ENCODE measurements at regions not wholly inside any gene's neighbourhood (a gene's known extent, or its start where the extent isn't known, plus 50 kb on each side); places are given as distances from the start of the nearest gene placed in this dataset.
"Not testable (repeated sequence)": the region's sequence is repeated elsewhere in the genome, so short reads cannot be mapped to it uniquely, and the experiment has no call there.

DNA sequence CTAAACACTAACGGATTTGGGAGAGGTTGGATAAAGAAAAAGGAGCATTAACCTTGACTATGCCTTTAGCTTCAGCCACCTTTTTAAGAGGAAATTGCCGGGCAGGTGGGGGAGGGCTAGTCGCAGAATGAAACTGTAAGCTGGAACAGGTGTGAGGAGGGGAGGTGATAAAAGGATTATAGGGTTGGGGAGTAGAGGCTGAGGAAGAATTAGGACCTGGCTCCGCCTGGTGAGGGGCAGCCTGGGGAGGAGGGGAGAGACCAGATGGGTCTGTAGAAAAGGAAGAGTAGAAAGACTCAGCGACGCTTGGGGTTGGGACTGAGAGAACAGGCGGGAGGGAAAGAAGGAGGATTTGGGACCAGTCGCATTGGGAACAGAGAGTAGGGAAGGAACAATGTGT, 376.4 kb upstream of the MEX3C start:
- H3K36me3 Mint-ChIP-seq (ENCODE audit: low read depth); CTCF ChIA-PET; POLR2A ChIA-PET; H3K27me3 Mint-ChIP-seq; H3K4me3 Mint-ChIP-seq; H3K9me3 Mint-ChIP-seq; DNase-seq; H3K27ac Mint-ChIP-seq; H3K4me1 Mint-ChIP-seq: not testable (repeated sequence)

DNA sequence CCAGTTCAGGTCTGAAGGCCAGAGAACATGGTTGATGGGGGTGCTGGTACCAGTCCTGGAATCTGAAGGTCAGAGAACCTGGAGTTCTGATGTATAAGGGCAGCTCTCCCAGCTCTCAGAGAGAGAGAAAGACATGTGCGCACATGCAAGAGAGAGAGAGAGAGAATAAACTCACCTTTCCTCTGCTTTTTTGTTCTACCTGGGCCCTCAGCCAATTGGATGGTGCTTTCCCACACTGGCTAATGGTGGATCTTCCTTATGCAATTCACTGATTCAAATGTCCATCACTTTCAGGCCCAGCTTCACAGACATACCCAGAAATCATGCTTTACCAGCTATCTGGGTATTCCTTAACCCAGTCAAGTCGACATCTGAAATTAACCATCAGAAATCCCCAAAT, 377.7 kb upstream of the MEX3C start:
- POLR2A ChIA-PET, result no interaction called here
- H3K4me3 Mint-ChIP-seq, result no peak overlapping the region
- H3K36me3 Mint-ChIP-seq (ENCODE audit: low read depth), result no peaks in the 10 kb centered on the region
- no peaks in the 10 kb centered on the region for H3K4me1 Mint-ChIP-seq
- no peaks in the 10 kb centered on the region for H3K27me3 Mint-ChIP-seq
- no peak overlapping the region for H3K27ac Mint-ChIP-seq
- no peaks in the 10 kb centered on the region for H3K9me3 Mint-ChIP-seq
- no peak for DNase-seq
- CTCF ChIA-PET, result interaction anchor here (0.7 kb wide), 1 partner anchor 45 kb away, joined by 4 read pairs; no protein-coding TSS in a partner anchor

DNA sequence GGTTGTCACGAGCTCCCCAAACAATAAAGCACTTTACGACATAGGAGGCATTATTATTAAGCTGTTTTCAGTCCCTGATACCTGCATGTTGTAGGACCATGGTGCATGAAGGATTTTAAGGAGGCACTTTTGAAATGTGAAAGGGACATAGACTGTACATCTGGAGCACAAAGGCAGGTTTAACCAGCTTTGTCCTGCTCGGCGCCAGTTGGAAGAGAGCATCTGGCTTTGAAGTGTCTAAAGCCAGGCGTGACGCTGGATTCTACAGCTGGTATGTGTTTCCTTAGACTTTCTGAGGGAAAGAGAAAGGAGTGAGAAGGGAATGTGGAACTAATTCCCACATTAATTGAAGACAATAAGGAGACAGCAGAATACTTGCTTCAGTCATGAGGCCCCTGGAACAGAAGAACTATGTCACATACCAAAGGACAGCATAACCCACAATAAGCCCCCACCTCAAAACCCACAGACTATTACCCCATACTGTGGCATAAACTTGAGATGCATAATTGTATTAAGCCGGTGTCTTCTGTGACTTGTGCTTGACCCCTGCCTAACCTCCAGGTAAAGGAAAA, 381.0 kb upstream of the MEX3C start:
- no peaks in the 10 kb centered on the region for H3K36me3 Mint-ChIP-seq (ENCODE audit: low read depth)
- H3K27me3 Mint-ChIP-seq, result no peaks in the 10 kb centered on the region
- H3K27ac Mint-ChIP-seq, result no peak overlapping the region
- no peak overlapping the region for H3K4me3 Mint-ChIP-seq
- DNase-seq, result no peak
- POLR2A ChIA-PET, result no interaction called here
- no peaks in the 10 kb centered on the region for H3K4me1 Mint-ChIP-seq
- CTCF ChIA-PET, result no interaction called here
- no peaks in the 10 kb centered on the region for H3K9me3 Mint-ChIP-seq

DNA sequence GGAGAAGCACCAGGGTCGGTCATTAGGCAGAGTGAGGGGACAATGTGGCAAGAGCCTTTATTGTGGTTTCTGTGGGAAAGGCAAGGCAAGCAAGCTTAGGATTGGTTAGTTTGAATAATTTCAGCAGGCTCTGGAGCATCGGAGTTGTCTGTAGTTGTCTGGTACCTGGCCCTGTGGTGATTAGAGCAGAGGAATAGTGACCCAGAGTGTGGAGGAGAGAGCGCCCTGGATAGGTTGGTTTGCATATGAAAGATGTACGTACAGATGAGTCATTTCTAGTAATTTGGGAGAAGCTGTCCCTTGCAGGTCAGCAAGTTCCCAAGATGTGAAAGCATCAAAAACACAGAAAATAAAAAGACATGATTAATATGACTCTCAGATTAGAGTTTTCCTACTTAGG, 383.1 kb upstream of the MEX3C start:
- DNase-seq, result no peak
- Mint-ChIP-seq H3K4me1 (no peaks in the 10 kb centered on the region), H3K27me3 (no peaks in the 10 kb centered on the region), H3K36me3 (ENCODE audit: low read depth) (no peaks in the 10 kb centered on the region), H3K4me3 (no peak overlapping the region), H3K27ac (no peak overlapping the region), H3K9me3 (no peaks in the 10 kb centered on the region)
- POLR2A ChIA-PET, result no interaction called here
- CTCF ChIA-PET, result no interaction called here

DNA sequence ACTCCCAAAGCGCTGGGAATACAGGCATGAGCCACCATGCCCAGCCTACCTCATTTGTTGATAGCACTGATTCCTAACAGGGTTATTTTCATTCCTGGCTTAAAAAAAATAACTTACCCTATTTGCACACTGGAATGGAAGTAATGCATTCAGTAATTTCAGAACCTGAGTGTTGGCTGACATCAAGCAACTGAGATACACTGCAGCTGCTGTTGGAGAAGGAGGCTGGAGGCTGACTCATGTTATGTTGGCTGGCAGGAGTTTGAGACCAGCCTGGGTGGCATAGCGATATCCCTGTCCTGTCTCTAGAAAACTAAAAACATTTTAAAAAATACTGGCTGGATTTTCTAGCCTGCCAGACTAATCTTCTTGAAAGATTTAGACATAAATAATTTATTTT, 385.1 kb upstream of the MEX3C start:
- Mint-ChIP-seq H3K36me3 (ENCODE audit: low read depth) (no peaks in the 10 kb centered on the region), H3K27ac (no peak overlapping the region), H3K4me1 (no peaks in the 10 kb centered on the region), H3K9me3 (no peaks in the 10 kb centered on the region), H3K27me3 (no peaks in the 10 kb centered on the region), H3K4me3 (no peak overlapping the region)
- no peak for DNase-seq
- ChIA-PET POLR2A (no interaction called here), CTCF (no interaction called here)

DNA sequence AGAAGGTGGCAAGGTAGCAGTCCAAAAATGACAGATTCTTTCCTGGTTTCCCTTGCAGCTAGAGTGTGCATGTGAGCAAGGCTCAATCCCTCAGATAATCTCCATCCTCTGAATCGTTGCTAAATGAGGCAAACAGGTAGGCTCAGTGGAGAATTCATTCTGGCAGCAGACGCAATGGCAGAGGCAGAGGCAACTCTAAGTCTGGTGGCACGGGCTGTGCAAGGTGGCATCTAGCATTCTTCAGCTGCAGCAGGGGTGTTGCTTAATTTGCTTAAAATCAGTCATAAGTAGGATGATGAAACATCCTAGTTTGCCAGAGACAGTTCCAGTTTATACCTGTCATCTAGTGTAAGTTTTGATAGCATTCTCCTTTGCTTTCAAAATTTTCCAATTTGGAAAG, 391.1 kb upstream of the MEX3C start:
- CTCF ChIA-PET, result no interaction called here
- H3K4me1 Mint-ChIP-seq, result no peaks in the 10 kb centered on the region
- peaks cover 2% of the 10 kb centered on the region for H3K27me3 Mint-ChIP-seq
- H3K27ac Mint-ChIP-seq, result no peak overlapping the region
- no peaks in the 10 kb centered on the region for H3K36me3 Mint-ChIP-seq (ENCODE audit: low read depth)
- DNase-seq, result no peak
- POLR2A ChIA-PET, result no interaction called here
- H3K4me3 Mint-ChIP-seq, result no peak overlapping the region
- no peaks in the 10 kb centered on the region for H3K9me3 Mint-ChIP-seq

DNA sequence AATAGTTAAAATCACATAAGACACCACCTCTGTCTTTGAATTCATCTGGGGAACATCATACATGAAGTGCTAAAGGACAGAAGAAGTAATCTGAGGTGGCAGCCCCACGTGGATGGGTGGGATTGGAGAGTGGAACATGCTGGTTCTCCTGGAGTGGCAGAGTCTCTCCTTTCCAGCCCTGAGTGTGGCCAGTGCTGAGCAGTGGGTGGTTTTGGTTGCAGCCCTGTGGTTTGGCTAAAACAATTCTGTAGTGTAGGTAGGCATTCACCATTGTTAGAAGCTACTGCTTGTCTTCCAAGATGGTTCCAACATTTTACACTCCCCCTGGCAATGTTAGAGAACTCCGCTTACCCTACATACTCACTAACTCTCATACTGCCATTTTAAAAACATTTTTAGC, 396.4 kb upstream of the MEX3C start:
- H3K27me3 Mint-ChIP-seq, result no peaks in the 10 kb centered on the region
- POLR2A ChIA-PET, result no interaction called here
- no peak overlapping the region for H3K27ac Mint-ChIP-seq
- CTCF ChIA-PET, result no interaction called here
- H3K9me3 Mint-ChIP-seq, result peaks cover 9% of the 10 kb centered on the region
- no peaks in the 10 kb centered on the region for H3K4me1 Mint-ChIP-seq
- H3K4me3 Mint-ChIP-seq, result no peak overlapping the region
- no peak for DNase-seq
- H3K36me3 Mint-ChIP-seq (ENCODE audit: low read depth), result no peaks in the 10 kb centered on the region

DNA sequence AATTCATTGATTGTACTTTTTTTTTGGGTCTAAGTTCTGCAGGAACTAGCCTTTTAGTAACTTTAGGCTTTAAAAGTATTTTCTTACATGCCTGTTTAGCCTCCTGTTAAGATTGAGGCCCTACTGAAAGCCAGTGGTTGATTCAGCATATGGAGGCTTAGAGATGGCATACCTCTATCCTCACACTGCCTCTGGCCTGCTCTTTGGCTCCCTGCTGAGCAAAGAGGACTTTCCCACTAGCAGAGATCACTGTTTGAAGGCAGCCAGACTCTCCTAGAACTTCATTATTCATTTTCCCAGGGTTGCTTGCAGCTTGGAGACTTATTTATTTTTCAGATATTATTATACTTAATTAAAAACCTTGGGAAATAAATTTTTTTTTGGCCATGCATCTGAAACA, 405.6 kb upstream of the MEX3C start:
- no peaks in the 10 kb centered on the region for H3K36me3 Mint-ChIP-seq (ENCODE audit: low read depth)
- H3K4me3 Mint-ChIP-seq, result no peak overlapping the region
- H3K27ac Mint-ChIP-seq, result no peak overlapping the region
- ChIA-PET CTCF (no interaction called here), POLR2A (no interaction called here)
- DNase-seq, result no peak
- H3K4me1 Mint-ChIP-seq, result no peaks in the 10 kb centered on the region
- H3K27me3 Mint-ChIP-seq, result peaks cover 8% of the 10 kb centered on the region
- peaks cover 6% of the 10 kb centered on the region for H3K9me3 Mint-ChIP-seq

DNA sequence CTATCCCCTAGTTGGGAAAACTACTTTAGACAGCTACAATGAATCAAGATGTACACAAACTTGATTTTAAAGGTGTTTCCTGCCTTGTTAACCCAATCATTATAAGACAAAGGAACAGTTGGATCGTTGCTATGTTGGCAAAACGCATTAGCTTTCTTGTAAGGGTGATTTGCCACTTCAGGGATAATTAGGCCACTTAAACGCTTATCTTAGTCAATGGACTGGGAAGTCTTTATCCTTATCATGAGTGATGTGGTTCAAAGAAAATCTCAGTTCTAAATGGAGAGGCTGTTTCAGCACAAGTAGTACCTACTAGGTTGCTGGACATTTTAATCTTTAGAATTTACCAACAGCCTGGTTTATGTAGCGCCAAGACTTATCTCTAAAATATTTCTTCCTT, 406.1 kb upstream of the MEX3C start:
- Mint-ChIP-seq H3K27me3 (peaks cover 8% of the 10 kb centered on the region), H3K27ac (no peak overlapping the region), H3K9me3 (peaks cover 3% of the 10 kb centered on the region), H3K36me3 (ENCODE audit: low read depth) (no peaks in the 10 kb centered on the region), H3K4me1 (no peaks in the 10 kb centered on the region), H3K4me3 (no peak overlapping the region)
- POLR2A ChIA-PET, result no interaction called here
- DNase-seq, result no peak
- CTCF ChIA-PET, result no interaction called here

DNA sequence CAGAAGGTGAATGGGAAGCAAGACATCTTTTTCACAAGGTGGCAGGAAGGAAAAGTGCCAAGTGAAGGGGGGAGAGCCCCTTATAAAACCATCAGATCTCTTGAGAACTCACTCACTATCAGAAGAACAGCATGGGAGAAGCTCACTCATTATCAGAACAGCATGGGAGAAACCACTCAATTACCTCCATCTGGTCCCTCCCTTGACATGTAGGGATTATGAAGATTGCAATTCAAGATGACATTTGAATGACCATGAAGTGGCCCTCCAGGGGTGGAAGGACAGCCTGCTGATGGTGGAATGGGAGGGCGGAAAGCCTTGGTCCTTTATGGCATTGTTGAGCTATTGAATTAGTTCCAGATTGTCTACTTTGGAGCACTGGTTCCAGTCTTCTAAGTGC, 413.0 kb upstream of the MEX3C start:
- ChIA-PET CTCF (no interaction called here), POLR2A (no interaction called here)
- H3K36me3 Mint-ChIP-seq (ENCODE audit: low read depth), result no peaks in the 10 kb centered on the region
- no peak overlapping the region for H3K4me3 Mint-ChIP-seq
- no peak overlapping the region for H3K27ac Mint-ChIP-seq
- no peaks in the 10 kb centered on the region for H3K9me3 Mint-ChIP-seq
- DNase-seq, result no peak
- H3K27me3 Mint-ChIP-seq, result peaks cover 4% of the 10 kb centered on the region
- H3K4me1 Mint-ChIP-seq, result no peaks in the 10 kb centered on the region

DNA sequence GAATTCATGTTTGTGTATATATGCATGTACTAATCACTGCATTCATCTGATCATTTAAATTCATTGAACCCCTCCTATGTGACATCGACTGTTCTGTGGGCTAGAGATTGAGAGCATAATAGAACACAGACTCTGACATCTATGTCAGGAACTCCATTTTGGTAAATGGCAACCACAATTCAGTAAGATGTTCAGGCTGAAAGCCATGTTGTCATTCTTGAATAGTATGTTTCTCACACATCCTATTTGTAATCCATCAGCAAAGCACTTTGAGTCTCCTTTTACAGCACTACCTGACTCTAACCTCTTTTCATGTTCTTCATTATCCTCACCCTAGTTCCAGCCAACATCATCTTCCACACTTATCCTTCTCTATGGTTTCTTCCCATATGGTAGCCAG, 413.8 kb upstream of the MEX3C start:
- H3K36me3 Mint-ChIP-seq (ENCODE audit: low read depth), result no peaks in the 10 kb centered on the region
- H3K4me1 Mint-ChIP-seq, result no peaks in the 10 kb centered on the region
- no peak overlapping the region for H3K4me3 Mint-ChIP-seq
- H3K27ac Mint-ChIP-seq, result no peak overlapping the region
- H3K27me3 Mint-ChIP-seq, result peaks cover 4% of the 10 kb centered on the region
- CTCF ChIA-PET, result no interaction called here
- no peaks in the 10 kb centered on the region for H3K9me3 Mint-ChIP-seq
- POLR2A ChIA-PET, result no interaction called here
- no peak for DNase-seq

DNA sequence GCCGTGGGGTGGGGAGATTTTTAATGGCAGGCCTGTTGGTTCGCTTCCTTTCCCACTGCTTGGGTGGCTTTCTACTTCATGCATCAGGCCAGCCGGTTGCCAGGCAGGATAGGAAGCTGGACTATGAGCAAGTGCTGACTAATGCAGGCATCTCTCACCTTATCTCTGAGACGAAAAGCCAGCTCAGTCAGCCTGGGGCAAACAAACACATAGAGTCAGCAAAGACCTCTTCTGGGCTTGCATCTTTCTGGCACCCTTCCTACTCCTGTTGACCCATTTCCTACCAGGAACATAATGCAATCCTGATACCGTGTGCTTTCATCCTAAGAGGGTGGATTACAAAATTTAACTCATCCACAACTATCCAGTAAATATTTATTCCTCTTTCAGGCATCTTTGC, 416.6 kb upstream of the MEX3C start:
- CTCF ChIA-PET, result no interaction called here
- Mint-ChIP-seq H3K4me1 (no peaks in the 10 kb centered on the region), H3K27me3 (no peaks in the 10 kb centered on the region), H3K27ac (no peak overlapping the region), H3K4me3 (no peak overlapping the region), H3K9me3 (no peaks in the 10 kb centered on the region), H3K36me3 (ENCODE audit: low read depth) (no peaks in the 10 kb centered on the region)
- POLR2A ChIA-PET, result no interaction called here
- no peak for DNase-seq

DNA sequence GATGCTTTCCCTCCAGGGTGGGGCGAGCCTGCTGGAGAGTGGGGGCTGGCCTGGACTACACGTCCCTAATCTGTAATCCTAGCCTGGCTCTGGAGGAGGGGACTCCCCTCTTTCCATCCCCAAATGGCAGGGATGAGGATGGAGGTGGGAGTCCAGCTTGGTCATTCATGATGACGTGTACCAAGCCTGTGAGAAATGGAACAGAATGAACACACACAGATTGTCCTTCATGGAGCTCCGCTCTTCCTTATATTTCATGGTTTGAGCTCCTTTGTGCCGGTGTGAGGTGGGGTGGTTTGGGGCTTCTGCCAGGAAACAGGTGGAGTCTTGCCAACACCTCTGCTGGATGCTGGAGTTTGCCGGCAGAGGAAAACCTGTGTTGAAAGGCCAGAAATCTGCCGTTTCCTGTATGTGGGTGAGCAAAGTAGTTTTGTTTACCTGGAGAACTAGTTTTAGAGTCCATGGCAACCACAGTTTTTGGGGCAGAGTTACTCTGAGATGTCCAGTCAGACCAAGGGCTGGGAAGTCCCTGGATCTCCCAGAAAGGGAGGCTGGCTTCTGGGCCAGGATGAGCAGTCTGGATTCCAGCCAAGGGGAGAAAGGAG, 417.6 kb upstream of the MEX3C start:
- Mint-ChIP-seq H3K27me3 (no peaks in the 10 kb centered on the region), H3K36me3 (ENCODE audit: low read depth) (no peaks in the 10 kb centered on the region), H3K27ac (no peak overlapping the region), H3K4me3 (no peak overlapping the region), H3K9me3 (no peaks in the 10 kb centered on the region), H3K4me1 (no peaks in the 10 kb centered on the region)
- ChIA-PET CTCF (no interaction called here), POLR2A (no interaction called here)
- no peak for DNase-seq

DNA sequence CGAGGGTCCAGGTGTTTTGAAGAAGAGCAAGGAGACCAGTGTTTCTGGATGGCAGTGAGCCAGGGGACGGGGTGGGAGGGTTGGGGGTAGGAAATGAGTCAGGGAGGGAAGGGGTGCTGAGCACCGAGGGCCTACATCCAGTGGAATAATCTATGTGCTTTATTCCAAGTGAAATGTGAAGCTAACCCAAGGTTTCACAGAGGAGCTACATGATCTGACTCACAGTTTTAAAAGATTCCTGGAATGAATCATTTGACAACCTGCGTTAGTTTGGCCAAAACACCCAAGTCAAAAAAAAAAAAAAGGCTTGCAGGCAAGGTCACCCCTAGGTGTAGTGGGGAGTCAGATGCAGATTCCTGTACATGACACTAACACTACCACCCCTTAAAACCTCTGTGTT, 419.7 kb upstream of the MEX3C start:
- Mint-ChIP-seq H3K27ac (no peak overlapping the region), H3K36me3 (ENCODE audit: low read depth) (no peaks in the 10 kb centered on the region), H3K9me3 (no peaks in the 10 kb centered on the region), H3K4me3 (no peak overlapping the region), H3K4me1 (no peaks in the 10 kb centered on the region), H3K27me3 (peaks cover 12% of the 10 kb centered on the region)
- DNase-seq, result no peak
- ChIA-PET CTCF (no interaction called here), POLR2A (no interaction called here)

All from activated CD4-positive, alpha-beta T cell treated with anti-CD3 and anti-CD28 coated beads, Interleukin-2, amount 10 ng/mL, durations not matched to agents 7 days and 5 days (primary cell).